GM12864 (cell line): ENCODE measurements at regions not wholly inside any gene's neighbourhood (a gene's known extent, or its start where the extent isn't known, plus 50 kb on each side); places are given as distances from the start of the nearest gene placed in this dataset.
"Not testable (repeated sequence)": the region's sequence is repeated elsewhere in the genome, so short reads cannot be mapped to it uniquely, and the experiment has no call there.

Experiments
- DNase-seq: peaks from one replicate; pipeline ENCODE4 v3.0.0-alpha.2; 2011; ENCODE audit warnings: low read depth
- H3K4me3 ChIP-seq: 2 replicates; pipeline ENCODE4 v1.5.1; 2011; ENCODE audit warnings: mild to moderate bottlenecking, low read depth, low read length, control low read depth
- TF ChIP-seq, protein P1 (sequence below): IDR thresholded peaks from 2 replicates; pipeline ENCODE4 v1.5.1; 2011; ENCODE audit warnings: low read depth, mild to moderate bottlenecking, moderate library complexity, low read length, control low read depth, inconsistent platforms; ENCODE audit errors: missing control alignments

DNA sequence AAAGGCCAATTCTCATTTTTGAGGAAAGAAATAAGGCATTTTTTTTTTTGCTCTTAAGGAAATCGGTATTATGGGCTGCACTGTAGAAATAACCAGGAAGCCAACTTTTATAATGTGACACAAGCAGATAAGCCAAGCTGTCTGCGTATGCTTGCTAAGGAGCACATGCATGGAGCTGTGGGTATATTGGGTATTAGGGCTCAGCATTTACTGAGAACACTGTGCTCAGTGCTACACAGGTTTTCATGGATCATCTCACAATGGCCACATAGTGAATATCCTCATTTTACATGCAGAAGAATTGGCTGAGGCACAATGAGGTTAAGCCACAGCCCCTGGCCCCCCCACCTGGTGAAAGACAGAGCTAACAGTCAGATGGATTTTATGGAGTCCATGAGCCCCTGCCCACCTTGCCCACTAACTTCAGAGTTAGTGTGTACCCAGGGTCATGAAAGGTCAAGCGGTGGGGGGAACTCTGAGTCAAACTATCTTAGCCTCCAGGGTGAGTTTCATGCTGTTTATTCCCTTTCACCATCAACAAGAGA is 204.8 kb downstream of the SPATA31A6 start:
- TF ChIP-seq, protein P1, sequence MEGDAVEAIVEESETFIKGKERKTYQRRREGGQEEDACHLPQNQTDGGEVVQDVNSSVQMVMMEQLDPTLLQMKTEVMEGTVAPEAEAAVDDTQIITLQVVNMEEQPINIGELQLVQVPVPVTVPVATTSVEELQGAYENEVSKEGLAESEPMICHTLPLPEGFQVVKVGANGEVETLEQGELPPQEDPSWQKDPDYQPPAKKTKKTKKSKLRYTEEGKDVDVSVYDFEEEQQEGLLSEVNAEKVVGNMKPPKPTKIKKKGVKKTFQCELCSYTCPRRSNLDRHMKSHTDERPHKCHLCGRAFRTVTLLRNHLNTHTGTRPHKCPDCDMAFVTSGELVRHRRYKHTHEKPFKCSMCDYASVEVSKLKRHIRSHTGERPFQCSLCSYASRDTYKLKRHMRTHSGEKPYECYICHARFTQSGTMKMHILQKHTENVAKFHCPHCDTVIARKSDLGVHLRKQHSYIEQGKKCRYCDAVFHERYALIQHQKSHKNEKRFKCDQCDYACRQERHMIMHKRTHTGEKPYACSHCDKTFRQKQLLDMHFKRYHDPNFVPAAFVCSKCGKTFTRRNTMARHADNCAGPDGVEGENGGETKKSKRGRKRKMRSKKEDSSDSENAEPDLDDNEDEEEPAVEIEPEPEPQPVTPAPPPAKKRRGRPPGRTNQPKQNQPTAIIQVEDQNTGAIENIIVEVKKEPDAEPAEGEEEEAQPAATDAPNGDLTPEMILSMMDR: no peak
- no peak overlapping the region for H3K4me3 ChIP-seq
- DNase-seq: no peak

DNA sequence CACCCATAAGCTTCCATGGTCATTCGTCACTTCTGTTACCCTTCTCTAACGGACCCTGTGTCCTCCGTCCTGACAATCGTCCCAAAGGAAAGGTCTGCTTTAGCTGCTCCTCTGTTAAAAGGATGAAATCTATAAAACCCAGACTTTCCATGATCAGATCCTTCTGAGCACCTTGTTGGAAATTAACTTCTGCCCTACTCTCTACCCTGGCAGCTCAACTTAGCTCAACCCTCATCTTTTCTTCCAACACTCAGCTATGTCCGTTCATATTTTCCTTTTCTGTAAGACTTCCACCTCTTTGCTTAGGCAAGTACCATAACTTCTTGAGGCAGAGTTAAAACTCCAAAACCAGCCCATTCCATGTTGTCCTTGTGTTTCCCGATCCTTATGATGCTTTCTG is 205.4 kb downstream of the SPATA31A6 start:
- H3K4me3 ChIP-seq: no peak overlapping the region
- TF ChIP-seq, protein P1: no peak
- DNase-seq: no peak

DNA sequence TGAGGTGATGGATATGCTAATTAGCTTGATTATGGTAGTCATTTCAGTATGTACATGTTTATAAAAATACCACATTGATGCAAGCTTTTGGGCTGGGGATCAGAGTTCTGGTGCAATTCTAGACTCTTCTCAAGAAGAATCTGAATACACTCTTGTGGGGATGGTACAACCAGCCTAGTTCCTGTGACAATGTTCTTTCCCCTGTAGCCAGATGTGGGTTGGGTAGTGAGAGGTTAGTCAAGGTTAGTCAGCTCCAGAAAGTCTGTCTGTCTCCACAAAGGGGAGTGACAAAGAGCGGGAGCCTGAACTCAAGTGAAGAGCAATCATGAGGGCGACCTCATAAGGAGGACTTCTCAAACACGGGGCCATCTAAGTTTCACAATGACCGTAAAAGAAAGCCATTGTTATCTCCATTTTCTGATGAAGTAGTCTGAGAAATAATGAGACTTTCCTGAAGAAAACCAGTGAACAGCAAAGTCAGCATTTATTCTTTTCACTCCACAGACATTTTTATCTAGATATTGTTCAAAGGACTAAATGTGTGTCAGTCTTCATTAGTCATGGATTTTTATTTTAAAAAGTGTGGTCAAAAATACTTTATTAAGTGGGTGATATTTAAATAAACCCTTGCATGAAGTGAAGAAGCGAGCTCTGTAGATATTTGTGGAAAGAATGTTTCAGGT is 209.5 kb downstream of the SPATA31A6 start:
- DNase-seq: not testable (repeated sequence)

DNA sequence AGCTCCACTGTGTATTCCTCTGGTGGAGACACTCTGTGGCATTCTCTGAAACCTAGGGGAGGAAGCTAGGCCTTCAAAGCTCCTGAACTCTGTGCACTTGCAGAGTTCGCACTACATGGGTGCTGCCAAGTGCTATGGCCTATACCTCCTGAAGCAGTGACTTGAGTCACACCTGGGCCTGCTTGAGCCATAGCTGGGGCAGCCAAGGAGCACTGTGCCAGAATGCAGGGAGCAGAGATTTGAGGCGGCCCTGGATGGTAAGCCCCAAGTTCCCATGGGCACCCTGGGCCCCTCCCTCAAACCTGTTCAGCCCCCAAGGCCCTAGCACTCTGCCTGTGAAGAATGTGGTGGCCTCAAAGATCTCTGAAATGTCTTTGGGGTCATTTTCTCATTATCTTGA is 212.9 kb downstream of the SPATA31A6 start:
- DNase-seq: no peak
- TF ChIP-seq, protein P1: no peak
- H3K4me3 ChIP-seq: no peak overlapping the region

More for the DNA sequence above, 209.5 kb downstream of the SPATA31A6 start:
- not testable (repeated sequence) for H3K4me3 ChIP-seq

DNA sequence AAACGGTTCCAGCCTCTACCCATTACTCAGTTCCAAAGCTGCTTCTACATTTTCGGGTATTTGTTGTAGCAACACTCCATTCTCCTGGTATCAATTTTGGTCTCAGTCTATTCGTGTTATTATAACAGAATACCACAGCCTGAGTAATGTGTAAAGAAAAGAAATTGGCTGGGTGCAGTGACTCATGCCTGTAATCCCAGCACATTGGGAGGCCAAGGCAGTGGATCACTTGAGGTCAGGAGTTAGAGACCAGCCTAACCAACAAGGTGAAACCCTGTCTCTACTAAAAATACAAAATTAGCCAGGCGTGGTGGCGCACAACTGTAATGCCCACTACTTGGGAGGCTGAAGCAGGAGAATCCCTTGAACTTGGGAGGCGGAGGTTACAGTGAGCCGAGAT is 213.9 kb downstream of the SPATA31A6 start:
- H3K4me3 ChIP-seq, DNase-seq: not testable (repeated sequence)

DNA sequence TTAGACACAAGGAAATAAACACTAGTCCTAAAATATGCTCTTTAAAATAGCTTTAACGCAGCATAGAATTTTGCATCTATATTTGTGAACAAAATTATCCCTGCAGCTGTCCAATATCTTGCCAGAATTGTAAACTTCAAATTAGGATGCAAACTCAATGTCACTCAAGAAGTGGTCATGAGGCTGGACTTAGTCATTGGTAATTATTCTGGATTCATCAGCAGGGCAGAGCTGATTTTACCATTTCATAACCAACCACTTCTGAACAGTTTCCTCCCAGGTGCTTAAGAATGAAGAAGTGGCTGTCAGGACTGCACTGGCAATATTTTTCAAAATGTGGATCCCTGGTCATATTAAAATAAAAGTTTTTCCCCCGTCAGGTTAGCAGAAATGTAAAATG is 219.5 kb downstream of the SPATA31A6 start:
- DNase-seq, H3K4me3 ChIP-seq: not testable (repeated sequence)

DNA sequence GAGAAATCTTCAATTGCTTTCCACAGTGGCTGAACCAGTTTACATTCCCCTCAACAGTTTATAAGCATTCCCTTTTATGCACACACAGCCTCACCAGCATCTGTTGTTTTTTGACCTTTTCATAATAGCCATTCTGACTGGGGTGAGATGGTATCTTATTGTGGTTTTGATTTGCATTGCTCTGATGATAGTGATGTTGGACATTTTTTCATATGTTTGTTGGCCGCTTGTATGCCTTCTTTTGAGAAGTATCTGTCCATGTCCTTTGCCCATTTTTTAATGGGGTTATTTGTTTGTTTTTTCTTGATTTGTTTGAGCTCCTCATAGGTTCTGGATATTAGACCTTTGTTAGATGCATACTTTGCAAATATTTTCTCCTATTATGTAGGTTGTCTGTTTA is 226.1 kb downstream of the SPATA31A6 start:
- H3K4me3 ChIP-seq, DNase-seq: not testable (repeated sequence)

DNA sequence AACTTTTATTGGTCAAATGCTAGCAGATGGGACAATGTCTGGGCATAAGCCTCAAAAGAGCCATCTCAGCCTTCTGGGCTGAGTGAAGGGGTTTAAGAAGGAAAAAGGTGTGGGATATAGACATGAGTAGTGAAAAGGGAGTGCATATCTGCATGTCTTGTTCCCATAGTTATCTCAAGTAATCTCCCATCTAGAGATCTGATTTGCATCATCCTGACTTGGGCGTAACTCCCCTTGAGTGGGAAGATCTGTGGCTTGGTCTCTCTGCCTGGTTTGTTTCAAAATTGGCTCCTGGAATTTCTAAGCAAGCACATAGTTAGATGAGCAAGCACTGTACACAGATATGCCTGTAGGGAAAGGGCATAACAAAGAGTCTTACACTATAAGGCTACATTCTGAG is 228.9 kb downstream of the SPATA31A6 start:
- H3K4me3 ChIP-seq, DNase-seq: not testable (repeated sequence)

DNA sequence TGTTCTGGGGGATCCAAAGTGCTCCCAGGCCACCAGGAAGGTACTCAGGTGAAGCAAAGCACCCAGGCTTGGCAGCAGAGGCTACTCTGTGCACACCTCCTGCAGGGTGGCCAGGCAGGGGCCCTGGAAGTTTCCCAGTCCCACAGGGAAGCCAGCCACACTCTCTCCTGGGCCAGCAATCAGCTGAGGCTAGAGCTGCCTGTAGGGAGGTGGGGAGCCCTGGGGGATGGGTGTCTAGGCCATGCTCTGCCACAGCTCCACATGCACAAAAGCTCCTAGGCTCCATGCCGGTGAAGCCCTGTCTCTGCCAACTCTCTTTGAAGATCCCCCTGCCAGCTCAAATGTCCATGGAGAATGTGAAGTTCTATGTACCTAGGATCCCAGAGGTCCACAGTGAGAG is 231.4 kb downstream of the SPATA31A6 start:
- DNase-seq, H3K4me3 ChIP-seq: not testable (repeated sequence)

DNA sequence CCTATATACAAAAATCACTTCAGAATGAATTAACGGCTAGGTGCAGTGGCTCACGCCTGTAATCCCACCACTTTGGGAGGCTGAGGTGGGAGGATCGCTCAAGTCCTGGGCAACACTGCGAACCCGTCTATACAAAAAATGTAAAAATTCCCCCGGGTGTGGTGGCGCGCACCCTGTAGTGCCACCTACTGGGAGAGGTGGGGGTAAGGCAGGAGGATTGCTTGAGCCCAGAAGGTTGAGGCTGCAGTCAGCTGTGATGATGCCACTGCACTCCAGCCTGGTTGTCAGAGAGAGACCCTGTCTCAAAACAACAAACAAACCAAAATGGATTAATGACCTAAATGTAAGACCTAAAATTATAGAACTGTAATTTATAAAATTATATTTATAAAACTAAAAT is 236.2 kb downstream of the SPATA31A6 start:
- not testable (repeated sequence) for DNase-seq, H3K4me3 ChIP-seq

DNA sequence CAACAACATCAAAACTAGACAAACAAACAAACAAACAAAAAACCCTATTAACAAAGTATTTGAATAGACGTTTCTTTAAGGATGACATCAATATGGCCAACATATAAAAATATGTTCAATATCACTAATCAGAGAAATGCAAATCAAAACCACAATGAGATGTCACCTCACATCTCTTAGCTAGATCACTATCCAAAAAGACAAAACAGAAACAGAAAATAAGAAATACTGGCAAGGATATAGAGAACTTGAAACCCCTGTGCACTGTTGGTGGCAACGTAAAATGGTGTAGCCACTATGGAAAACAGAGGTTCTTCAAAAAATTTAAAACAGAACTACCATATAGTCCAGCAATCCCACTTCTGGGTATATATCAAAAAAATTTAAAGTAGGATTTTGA is 236.9 kb downstream of the SPATA31A6 start:
- not testable (repeated sequence) for DNase-seq, H3K4me3 ChIP-seq

DNA sequence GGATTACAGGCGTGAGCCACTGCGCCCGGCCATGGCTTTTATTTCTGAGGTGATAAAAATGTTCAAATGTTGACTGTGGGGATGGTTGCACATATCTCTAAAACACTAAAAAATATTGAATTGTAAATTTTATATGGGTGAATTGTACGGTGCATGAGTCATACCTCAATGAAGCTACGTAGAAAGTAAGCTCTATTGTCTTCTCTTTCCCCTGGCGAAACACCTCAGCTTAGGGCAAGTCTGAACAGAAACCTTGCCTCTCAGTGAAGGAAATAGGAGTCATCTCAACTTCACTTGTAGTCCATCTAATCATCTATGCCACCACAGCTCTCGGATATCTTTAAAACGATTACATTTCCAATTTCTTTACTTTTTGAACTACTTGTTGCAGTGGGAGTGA is 238.2 kb downstream of the SPATA31A6 start:
- not testable (repeated sequence) for H3K4me3 ChIP-seq, DNase-seq

DNA sequence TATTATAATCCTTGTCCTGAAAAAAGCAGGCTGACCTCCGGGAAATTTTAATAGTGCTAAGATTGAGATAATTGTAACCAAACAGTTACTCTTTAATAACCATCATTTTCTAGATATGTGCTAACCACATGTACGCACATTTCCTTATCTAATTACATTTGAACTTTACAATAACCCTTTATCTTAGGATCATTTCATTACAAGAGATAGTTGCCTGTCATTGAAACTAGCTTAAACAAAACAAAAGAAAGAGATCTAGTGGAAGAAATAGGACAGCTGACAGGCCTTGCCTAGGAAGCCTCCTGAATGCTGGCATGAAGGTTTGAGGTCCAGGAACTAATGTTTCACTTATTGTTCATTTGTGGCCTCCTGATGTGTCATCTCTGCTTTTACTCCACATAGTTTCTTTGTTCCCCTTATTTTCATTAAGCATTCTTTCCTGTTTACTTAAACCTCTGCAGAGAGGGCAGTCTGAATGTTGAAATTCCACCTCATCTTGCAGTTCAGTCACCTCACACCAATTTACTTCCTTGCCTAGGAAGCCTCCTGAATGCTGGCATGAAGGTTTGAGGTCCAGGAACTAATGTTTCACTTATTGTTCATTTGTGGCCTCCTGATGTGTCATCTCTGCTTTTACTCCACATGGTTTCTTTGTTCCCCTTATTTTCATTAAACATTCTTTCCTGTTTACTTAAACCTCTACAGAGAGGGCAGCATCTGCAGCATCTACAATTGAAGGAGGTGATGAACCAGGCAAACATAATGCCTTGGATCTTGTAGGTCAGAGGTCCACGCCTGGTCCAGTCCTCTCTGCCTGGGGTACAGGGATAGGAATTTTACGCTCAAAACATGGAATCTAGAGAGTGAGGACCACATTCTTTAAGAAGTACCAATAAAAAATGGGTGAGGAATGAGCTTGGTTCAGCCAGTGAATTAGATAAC is 247.5 kb downstream of the SPATA31A6 start:
- DNase-seq: not testable (repeated sequence)

DNA sequence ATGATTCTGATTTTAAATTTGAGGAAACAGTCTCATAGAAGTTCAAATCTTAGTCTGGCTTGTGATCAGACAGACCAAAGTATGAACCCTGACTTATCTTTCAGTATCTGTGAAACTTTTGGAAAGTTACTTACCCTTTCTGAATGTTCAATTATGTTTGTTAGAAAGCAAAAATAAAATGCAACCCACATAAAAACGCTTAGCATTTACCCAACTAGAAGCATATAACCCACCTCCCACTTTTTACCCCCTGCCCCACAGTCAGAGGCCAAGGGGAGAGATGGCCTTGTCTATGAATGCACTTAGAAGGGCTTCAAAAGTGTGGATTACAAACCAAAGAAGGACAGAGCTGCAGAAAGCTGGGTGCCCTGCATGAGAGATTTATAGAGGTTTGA is 248.2 kb downstream of the SPATA31A6 start:
- not testable (repeated sequence) for DNase-seq, H3K4me3 ChIP-seq

More for the DNA sequence above, 247.5 kb downstream of the SPATA31A6 start:
- H3K4me3 ChIP-seq: not testable (repeated sequence)
